ENCODE measurements at regions not wholly inside any gene's neighbourhood (a gene's known extent, or its start where the extent isn't known, plus 50 kb on each side); places are given as distances from the start of the nearest gene placed in this dataset.

DNA sequence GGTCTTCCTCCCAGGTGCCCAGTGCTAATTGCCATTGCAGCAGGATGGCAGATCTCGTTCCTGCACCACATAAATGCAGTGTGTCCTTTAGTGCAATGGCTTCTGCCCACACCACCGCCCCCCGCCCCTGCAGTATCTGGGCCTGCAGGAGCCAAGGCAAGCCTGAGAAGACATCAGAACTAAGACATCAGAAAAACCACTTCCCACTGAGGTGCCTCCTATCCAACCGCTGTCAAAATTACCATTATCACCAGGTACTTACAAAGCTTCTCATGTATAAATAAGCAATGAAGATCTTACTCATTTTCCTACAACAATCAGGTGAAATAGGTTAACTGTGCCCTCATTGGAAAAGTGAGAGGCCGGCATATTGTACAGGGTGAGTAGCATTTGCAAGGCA is 228.8 kb downstream of the FBXO15 start:
- DNase-seq (ENCODE audit: low read depth): no peak

- DNase-seq (ENCODE audit: low read depth): no peak
Observed at GRCh38 chr18:73917046-73917445, 230.6 kb downstream of the FBXO15 start.

GRCh38 chr18:73913505-73913904 is 234.1 kb downstream of the FBXO15 start:
- DNase-seq (ENCODE audit: low read depth): no peak

DNA sequence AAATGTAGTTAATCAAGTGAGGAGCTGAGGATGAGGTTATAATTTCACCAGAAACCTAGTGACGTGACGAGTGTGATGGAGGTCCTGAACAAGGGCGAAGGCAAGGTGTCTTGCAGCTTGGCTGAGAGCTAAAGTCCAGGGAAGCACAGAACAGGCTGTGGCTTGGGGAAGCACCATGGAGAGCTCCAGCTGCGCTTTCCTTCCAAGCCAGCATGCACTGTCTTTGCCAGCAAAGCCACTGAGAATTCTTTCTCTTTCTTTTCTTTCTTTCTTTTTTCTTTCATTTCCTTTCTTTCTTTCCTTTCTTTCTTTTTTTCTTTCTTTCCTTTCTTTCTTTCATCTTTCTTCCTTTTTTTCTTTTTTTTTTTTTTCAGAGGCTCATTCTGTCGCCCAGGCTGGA is 239.3 kb downstream of the FBXO15 start:
- no peak for DNase-seq (ENCODE audit: low read depth)

- DNase-seq (ENCODE audit: low read depth): no peak
Observed at GRCh38 chr18:73901566-73901965, 246.1 kb downstream of the FBXO15 start.

- DNase-seq (ENCODE audit: low read depth): no peak
Observed at GRCh38 chr18:73901151-73901550, 246.5 kb downstream of the FBXO15 start.

DNA sequence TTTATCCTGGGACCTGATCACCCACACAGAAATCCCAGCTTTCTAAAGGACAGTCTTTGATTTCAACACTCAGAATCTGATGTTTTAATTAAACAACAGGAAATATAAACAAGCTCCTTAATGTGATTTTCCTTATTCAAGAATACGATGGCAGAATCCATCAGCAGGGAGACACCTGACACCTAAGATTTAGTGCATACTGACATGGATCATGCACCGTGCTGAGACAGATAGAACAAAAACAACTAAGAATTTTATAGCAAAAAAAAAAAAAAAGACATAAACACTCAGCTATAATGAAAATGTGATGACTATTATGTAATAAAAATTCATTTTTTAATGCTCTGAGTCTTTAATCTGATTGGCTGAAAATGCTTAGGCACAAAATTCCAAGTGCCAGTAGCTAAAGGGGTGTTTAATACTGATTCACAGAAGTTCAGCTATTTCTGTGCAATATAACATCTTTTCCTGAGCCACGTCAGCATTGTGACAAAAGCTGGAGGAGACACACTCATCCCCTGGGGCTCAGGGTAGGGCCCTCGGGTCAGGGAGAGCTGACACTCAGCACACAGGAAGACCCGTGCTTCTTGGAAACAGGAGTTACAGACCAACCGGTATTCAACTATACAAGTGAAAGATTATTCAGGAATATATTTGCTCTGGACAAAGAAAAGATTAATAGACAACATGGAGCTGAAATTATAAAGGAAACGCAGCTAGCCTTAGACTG is 247.4 kb downstream of the FBXO15 start:
- DNase-seq (ENCODE audit: low read depth): no peak

DNA sequence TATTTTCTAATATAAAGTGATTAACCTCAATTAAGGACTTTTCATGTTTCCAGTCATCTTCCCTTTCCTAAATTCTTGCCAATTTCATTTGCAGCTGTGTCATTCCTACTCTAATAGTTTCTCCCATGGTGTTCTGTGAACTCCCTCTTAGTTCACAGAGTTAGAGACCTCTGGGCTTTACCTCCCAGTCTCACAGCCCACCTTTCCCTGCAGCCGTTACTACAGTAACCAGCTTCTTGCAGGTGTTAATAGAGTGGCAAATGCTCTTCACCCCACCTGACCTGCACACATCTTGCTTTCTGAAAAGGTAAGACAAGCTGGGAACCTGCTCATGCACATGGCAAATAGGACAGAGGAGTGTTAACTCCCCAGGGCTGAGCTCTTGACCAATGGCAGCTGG is 250.1 kb downstream of the FBXO15 start:
- DNase-seq (ENCODE audit: low read depth): no peak

DNA sequence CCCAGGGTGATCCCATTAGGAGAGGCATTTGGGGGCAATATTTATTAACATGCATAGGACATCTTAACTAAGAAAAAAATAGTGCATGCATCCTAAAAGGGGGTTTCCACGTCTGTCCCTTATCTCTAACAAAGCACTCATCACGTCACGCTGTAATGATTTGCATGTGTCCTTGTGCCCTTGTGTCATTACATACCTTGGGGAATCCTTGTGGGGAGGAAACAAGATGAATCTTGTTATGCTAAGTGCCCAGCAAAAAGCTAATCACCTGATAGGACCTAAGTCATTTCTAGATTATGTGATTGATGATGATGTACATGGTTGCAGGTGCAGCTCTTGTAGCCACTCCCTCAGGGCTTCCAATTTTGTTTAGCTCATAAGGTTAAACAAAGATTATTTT is 250.9 kb downstream of the FBXO15 start:
- no peak for DNase-seq (ENCODE audit: low read depth)

GRCh38 chr18:73895701-73896100 is 251.9 kb downstream of the FBXO15 start:
- DNase-seq (ENCODE audit: low read depth): no peak

DNA sequence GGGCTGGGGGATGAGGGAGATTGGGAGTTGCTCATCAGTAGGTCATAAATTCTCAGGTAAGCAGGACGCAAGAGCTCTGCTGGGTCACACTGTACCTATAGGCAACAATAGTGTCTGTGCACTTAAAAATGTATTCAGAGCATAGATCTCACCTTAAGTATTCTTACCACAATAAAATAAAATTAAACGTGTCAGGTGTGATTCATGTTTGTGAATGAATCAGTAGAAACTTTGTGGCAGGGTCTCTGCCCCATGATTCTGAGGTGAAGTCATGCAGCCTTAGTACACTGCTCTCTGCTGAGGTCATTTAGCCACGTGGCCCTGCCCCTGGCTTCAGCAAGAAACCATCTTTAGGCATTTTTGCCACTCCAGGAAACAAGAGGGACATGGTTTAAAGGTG is 253.8 kb downstream of the FBXO15 start:
- peak; percentile 33 for DNase-seq (ENCODE audit: low read depth)

DNA sequence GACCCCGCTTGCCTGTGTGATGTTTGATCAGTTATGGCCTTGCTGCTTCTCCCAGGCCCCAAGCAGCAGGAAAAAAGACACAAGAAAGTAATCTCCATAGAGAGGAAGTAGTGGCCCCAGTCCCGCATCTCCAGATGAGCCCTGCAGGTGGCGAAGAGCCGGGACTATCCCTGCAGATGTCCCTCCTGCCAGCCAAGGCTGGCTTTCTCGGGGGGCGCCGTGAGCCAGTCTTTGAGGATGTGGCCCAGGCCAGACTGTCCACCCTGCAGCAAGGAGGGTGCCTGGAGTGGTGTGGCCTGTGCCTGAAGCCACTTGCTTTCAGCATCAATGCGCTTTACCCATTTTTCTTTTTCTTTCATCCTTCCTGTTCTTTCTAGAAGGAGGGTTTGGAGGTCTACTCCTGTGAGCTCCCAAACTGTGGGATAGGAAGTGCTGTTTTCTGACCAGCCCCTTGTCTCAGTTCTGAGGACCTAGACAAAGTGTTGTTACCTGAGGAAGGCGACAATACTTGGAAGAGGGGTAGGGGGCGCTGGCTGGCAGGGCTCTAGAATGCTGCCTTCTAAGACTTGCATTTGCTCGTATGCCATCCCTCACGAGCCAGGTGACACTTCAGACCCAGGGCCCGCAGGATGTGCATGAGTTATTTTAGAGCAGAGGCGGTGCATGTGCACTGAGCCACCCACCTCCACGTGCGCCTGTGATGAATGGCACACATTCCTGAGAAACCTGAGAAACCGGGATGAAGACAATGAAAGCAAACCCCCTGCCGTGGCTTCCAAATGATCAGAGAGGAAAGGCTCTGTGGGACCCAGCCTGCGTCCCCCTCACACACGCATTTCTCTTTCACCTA is 255.8 kb downstream of the FBXO15 start:
- DNase-seq (ENCODE audit: low read depth): peak; percentile 11

DNA sequence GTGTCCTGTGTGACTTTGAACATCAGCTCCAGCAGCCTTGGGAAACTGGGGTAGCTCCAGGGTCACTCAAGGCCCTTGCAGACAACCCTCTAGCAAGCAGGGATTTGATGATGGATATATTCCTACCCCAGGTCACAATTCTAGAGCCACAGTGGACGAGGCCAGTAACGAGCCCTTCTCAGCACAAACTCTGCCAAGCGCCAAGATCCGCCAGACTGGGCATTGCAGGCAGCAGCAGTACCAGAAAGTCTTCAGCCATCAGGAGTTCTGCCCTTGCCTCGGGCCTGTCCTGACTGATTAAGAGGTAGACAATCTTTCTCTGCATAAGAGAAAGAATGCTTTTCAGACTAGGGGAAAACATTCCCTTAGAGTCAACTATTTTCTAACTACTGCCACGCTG is 259.1 kb downstream of the FBXO15 start:
- no peak for DNase-seq (ENCODE audit: low read depth)

- no peak for DNase-seq (ENCODE audit: low read depth)
Observed at GRCh38 chr18:73887801-73888200, 259.8 kb downstream of the FBXO15 start.

DNA sequence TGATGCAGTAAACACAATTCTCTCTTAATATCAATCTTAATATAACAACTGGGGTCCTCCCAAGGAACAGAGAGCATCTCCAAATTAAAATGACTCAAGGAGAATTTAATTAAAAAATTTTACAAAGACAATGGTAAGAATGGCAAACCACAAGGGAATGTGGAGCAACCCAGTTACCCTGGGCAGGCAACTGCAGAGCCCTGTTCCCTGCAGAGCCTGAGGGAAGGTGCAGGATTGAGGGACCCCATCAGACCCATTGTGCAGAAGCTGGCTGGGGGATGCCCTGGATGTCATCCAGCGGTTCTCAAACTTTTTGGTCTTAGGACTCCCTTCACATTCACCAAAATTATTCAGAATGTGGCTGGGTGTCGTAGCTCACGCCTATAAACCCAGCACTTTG is 262.8 kb downstream of the FBXO15 start:
- no peak for DNase-seq (ENCODE audit: low read depth)

DNA sequence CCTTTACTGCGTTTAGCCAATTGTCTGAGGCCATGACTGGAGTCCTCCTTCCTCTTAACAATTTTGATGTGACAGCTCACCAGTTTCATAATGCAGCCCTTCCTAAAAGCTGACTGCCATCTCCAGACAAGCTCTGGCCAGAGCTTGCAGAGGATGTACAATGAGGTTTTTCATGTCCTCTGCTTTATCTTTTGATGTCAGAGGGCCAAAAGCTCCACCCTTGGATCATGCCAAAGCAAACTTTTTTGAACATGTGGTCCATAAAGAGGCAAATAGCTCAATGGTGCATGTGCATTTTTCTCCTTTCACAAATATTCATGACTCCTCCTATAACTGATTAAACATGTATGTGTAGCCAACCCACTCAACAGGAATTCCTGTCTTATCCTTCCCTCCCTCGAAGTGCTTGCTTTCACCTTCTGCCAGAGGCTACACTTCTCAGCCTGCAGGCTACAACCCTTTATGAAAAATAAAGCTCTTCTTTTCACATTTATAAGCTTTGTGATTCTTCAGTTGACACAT is 266.2 kb downstream of the FBXO15 start:
- DNase-seq (ENCODE audit: low read depth): no peak

DNA sequence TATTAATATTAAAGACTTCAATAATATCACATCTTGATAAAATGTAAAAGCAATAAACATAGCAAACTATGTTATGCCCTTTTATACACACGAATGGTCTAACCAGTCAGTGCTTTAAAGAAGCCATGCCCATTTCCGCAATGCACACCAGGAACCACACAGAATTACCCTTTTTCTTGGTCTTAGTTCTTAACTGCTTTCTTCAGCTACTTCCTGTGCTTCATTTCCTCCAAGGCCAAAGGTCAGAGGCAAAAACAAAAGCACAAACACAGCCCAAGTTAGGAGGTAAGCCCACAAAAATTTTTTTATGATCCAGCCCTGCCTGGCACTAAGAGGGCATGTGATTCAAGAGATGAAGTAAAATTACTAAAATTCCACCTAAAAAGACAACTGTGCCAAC is 267.2 kb downstream of the FBXO15 start:
- DNase-seq (ENCODE audit: low read depth): no peak

DNA sequence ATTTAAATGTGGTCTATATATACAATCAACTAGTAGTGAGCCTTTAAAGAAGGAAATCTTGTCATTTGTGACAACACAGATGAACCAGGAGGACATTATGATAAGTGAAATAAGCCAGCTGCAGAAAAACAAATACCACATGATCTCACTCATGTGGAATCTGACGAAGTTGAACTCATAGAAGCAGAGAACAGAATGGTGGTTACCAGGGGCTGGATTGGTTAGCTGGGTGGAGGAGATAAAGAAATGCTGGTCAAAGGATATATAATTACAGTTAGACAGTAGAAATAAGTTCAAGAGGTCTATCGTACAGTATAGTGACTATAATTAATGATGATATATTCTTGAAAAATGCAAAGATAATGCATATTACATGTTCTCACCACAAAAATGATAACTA is 267.9 kb downstream of the FBXO15 start:
- peak; percentile 36 for DNase-seq (ENCODE audit: low read depth)

- no peak for DNase-seq (ENCODE audit: low read depth)
Observed at GRCh38 chr18:73879328-73879727, 268.3 kb downstream of the FBXO15 start.

- no peak for DNase-seq (ENCODE audit: low read depth)
Observed at GRCh38 chr18:73869182-73869581, 278.5 kb downstream of the FBXO15 start.

- DNase-seq (ENCODE audit: low read depth): no peak
Observed at GRCh38 chr18:73861771-73862170, 285.9 kb downstream of the FBXO15 start.

DNA sequence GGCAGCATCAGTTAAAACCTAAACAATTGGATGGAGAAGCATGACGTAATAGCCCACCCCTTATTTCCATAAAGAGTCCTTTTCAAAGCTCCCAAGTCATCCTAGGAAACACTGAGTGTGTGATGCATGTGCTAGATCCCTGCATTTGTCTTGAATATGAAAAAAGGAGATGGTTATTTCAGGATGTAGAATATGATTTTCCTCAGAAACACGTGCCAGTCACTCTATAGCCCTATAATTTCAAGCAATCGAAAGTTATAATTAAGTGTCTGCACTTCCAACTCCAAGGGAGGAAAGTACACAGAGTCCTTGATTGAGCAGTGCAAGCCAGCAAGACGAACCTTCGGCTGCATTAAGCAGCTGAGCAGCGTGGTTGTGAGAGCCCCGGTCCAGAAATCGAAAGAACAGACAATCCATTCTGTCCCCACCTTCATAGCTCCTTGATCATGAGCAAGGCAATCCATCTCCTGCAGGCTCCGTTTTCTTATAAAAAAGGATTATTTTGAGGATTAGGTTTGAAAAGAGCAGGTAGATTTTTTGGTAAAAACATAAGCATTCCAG is 287.7 kb downstream of the FBXO15 start:
- no peak for DNase-seq (ENCODE audit: low read depth)
